HG02852 (cell line): ENCODE measurements at regions not wholly inside any gene's neighbourhood (a gene's known extent, or its start where the extent isn't known, plus 50 kb on each side); places are given as distances from the start of the nearest gene placed in this dataset.

ENCODE experiments used
- ATAC-seq: cut with Tn5 transposase; IDR thresholded peaks from one replicate; pipeline ENCODE4 v1.9.1; 2021; ENCODE audit warnings: mild to moderate bottlenecking, moderate library complexity; ENCODE audit not compliant: unreplicated experiment

DNA sequence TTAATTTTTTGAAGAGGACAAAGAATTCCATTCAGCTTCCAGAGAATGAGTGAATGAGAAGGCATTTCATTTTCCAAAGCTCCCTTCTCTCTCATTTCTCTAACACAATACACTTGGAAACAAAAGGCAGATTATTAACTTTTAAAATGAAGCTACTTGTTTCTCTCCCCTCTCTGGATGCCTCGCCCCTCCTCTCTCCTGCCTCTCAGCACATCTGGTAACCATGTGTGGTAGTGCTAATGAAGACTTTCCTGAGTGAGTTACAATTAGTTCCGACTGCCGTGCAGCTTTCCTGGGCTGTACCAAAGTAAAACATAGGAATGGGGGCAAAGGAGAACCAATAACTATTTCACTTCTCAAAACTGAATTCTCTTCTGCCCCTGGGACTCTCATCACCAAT, 84.7 kb upstream of the SOX5 start:
- no peak for ATAC-seq

DNA sequence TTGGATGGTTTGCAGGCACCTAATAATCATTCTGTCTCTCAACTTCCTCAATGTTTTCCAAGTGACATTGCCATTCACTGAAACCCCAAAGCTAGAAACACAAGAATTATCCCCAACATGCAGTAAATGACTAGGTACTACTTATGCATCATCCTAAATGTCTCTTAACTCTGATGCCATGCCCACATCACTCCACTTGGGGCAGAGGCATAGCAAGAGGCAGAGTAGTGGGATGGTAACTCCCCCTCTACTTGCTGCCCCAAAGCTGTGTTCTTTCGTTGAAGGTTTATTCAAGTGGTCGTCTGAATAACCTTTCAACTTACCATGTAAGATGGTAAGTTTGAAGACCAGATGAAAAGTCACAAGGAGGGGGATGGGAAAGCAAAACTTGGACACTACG, 77.9 kb upstream of the SOX5 start:
- ATAC-seq = no peak

DNA sequence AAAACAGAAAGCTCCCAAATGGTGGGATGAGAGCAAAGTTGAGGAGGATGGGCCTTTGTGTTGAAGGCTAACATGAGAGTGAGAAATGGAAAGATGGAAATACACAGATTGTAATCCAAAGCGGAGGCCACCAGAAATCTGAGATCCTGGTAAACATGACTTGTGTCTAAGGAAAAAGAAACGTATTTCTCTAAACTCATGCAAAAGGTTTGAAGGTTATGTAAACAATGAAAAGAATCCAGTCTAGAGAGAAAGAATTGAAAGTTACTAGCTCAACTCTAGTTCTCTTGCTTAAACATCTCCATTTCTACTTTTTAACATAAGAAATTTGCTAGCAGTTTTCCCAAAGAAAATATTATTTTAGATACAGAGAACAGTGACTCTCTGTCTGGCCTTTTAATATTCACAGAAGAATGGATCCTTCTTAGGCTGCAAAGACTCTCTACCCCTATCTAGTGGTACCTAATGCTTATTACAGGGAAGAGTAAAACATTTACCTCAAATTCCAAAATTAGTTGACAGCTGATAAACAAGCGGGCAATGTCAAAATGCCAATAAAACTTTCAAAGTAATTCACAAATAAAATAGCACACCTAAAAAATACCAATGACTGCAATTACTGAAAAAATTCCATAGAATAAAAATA, 75.8 kb upstream of the SOX5 start:
- ATAC-seq = no peak

DNA sequence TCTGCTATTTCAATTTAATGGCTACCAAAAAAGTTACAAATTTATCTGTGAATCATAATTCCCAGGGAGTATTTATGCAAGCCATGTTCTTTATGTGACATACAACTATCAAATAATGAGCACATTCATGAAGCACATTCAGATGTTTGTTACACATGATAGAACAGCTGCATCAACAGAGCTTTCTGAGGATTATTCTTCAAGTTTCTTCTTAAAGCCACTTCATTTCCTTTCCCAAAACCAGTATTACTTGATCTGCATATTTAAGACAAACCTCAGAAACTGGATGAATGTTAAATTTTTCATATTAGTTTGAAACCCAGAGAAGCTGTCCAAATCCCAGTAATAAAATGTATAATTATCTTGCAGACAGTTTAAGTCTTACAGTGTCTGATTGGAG, 73.6 kb upstream of the SOX5 start:
- ATAC-seq = no peak

DNA sequence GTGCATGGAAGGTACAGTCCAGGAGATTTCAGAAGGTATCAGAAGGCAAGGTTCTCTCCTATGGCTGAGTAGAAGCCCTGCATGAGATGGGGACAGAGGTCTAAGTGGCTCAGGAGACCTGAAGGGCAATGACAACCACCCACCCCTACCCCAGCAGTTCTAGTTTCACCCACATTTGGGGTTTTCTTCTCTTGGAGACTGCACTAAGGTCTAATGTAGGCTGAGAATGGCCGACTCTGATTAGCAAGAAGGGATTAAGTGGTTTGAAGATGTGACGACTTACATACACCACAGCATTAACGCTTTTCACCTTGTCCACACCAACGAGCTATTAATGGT, 71.7 kb upstream of the SOX5 start:
- no peak for ATAC-seq

DNA sequence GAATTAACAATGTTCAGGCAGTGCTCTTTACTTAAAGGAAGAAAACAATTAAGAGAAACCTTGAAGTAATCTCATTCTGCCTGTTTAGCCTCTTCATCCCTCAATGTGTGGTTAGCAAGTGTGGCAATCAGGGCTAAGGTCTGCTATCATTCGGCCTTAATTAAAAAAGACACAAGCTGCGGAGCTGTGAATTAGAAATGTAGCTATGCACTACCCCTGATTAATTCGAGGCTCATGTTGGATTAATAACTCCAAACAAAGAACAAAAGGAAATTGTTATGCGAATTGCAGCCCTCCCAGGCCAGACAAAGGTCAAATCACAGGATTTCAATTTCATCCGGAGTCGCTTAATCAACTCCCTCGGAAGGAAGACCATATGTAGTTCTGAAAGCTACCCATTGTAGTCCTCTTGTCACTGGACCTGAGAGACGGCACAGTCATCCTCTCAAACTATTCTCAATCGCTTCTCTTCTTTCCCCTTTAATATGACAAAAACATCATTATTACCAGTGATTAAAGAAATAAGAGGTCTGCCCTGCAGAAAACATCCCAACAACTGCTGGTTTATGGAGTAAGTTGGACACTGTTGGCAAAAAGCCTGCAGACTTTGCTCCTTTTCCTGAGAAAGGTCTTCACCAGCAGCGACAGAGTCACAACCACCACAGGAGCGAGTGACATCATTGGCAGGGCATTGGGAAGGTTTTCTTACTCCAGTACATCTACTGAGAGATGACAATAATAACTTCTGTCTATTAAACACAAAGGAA, 71.1 kb upstream of the SOX5 start:
- ATAC-seq = no peak

DNA sequence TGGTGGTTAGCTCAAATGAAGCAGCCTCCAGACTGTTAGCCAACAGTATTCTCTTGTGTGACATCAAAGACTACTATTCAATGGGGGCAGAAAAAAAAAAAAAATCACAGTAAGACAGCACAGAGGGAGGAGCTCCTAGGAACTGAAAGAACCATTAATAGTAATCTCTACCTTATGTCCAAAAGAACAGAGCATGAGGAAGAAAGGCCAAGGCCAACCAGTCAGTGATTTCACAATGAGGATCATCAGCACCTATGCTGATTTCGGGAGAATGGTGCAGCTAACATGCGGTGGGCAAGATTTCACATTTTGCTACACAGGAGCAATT, 66.3 kb upstream of the SOX5 start:
- no peak for ATAC-seq

DNA sequence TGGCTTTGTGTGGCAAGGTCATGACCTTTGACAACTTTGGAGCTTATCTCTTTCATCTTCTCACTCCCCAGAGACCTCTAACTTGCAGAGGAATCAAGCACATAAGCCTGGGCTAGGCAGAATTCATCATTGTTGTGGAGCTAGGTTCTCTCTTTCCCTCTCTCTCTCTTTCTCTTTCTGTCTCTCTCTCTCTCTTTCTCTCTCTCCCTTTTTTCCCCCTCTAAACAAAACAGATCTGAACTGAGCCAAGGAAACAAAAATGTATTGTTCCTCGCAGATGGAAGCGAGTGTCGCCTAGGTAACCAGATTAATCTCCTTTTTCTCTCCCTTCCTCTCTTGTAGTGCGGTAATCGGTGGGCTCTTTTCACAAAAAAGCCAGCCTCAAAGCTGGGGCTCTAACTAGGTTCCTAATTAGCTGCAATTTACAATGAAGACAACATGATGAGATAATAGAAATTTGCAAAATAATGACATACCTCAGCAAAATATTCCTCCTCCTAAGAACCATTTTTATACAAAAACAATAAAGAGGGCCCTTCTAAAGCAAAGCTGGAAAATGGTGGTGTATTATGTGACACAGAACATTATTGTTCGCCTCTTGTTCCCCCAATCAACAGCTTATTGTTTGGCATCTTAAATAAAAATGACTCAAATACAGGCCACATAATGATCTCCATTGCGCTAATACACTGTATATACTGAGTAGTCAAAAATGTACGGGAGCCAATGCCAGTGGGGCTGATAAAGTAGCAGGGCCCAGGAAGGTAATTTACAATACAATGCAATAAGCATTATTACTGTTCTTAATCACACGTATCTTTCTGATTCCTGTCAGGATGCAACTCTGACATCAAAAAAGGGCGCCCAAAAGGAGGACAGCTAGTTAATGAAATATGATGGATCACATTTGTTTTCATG, 65.7 kb upstream of the SOX5 start:
- ATAC-seq = no peak

DNA sequence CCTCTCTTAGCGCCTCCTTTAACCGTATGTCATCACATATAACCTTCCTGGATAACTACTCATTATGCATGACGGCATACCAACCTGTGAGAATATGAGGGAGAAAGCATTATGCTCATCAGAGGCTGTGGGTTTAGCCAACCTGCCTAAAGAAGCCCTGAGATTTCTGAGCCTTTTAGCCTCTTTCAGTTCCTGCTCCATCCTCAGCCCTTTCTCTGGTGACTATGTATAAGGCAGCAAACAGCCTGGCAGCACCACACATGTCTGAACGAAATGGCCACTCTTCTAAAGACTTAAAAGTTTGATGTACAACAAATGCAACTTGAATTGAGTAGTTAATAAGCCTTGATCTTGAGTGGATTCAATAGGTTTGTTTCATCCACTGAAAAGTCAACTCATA, 64.8 kb upstream of the SOX5 start:
- ATAC-seq = no peak

DNA sequence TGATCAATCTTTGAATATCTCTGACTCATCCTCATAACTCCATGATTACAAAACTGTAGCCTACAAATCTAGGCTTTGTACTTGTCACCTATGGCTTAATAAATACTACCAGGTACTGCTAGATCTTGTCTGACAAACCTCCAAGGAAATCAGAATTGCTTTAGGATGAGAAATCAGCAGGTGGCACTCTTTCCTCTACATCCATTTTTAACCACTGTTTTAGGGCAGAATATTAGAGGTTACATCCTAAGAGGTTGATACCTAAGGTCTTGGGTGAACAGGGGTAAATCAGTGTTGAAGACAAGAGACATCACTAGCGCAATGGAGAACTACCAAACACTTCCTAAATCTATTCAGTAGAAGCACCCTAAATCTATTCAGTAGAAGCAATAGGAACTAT, 63.1 kb upstream of the SOX5 start:
- no peak for ATAC-seq

DNA sequence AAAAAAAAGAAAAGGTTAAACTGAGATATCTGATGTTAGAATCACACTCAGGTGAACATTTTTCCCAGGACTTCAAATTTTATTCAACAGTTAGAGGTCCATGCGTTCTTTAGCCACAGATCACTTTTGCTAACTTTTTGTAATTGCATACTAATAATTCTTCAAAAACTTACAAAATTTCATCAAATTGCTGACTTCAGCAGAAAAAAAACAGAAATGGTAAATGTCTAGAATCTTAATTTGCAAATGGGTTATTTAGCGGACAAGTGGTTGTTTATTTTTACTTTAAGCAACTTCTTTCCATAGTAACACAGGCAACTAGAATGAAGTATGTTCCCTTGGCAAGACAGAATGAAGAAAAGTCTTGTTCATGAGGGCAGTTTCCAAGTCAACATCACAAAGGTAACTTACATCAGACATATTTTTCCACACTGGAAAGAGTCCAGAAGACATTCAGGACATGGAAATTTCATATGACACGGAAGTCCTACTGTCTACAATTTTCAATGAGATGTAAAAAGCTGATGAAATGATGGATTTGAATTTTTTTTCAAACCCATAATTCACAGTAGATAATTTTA, 62.5 kb upstream of the SOX5 start:
- no peak for ATAC-seq

DNA sequence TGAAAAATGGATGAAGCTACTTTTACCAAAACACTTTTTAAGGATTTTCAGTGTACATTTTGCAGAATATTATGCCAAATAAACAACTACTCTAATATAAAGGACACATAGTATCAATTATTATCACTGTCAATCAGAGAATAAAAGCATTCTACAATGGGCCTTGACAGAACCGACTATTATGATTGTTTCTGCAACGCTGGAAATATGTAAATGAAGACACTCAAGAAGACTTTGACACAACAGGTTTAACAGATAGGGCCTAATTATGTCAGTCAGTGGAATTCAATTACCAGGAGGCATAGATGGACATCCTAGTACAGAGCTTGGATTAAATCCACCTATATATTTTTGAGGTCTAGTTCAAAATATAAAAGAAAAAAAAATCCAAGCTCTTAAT, 58.7 kb upstream of the SOX5 start:
- ATAC-seq = no peak
